Umbilical cord (tissue), 1 donor: ENCODE measurements at regions not wholly inside any gene's neighbourhood (a gene's known extent, or its start where the extent isn't known, plus 50 kb on each side); places are given as distances from the start of the nearest gene placed in this dataset.
A peak's percentile ranks its signal among the peaks of the same experiment; 100 is the strongest.
"Not testable (repeated sequence)": the region's sequence is repeated elsewhere in the genome, so short reads cannot be mapped to it uniquely, and the experiment has no call there.

Source experiments
- DNase-seq: peaks from one replicate; pipeline ENCODE4 v3.0.0-alpha.2; 2015; ENCODE audit warnings: low spot score

DNA sequence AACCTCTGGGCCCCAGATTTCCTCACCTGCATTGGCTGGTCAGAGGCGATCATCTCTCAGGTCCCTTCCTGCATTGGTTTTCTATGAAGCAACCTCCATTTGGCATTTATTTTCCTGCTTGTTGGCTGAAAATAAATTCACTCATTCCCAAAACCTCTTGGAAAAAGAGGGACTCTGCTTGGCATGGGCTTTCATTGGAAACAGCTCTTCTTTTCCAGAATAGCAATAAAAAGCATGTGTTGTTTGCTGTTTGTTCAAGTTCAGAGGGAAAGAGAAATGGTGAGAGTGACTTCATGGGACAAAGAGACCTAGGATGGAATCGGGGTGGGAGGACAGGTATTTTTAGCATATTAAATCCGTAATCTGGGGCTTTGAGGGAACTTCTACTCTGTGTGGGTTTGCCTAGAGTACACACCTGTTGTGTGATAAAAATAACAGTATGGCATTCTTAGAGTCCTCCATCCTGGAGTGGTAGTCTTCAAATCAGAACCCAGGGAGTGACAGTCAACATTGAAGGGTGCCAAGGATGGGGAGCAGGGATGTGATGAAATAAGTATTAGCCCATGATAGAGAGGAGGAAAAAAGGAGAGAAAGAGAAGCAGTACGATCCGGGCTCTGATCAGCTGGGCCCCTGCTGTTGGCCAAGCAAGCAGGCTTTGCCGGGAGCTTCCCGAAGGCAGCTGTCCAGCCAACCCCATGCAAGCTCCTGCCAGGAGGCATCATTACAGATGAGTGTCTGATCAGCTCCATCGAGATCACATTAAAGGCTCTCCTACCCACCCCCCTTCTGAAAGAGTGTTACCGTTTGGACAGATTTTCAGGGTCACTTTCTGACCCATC, 131.9 kb upstream of the NFIA start:
- DNase-seq, result no peak

DNA sequence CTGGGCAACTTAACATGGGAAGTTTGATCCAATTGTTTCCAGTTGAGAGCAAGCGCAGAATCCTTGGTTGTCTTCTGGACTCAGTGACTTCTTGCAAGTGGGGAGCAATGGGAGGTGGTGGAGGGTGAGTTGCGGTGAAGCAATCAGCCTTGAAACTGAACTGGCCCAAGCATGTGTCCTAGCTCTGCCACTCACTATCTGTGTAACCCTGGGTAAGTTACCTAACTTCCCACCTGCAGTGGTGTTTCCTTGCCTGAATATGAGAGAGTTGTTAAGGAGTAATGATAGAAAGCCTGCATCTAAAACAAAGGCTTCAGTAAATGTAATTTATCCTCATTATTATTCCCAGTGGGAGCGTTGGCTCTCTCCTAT, 132.5 kb upstream of the NFIA start:
- no peak for DNase-seq

DNA sequence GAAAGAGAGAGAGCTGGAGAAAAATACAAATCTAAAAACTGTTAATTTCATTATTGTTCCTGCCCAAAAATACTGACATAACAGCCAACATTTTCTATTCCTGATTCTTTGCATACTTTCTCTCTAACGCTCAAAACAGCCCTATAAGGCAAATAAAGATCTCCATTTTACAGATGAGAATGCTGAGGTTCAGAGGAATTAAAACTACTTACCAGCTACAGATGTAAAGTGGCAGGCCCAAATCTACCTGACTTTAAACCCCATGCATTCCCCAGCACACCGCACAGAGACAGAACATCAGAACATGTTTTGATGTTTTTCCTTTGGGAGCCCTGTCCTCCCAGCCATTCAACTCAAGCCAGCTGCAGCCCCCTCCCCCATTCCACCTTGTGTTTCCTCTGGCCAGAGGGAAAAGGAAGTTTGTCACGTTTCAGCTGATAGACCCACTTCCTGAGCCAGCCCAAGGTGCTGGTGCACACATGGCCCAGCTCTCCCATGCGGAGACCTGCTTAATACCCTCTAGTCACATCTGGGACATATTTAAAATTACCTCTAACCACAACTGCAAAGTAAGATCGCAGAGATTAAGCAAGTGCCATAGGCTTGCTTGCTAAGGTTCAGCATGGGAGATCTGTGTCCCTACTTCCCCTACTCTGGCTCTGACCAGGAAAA, 133.1 kb upstream of the NFIA start:
- no peak for DNase-seq

DNA sequence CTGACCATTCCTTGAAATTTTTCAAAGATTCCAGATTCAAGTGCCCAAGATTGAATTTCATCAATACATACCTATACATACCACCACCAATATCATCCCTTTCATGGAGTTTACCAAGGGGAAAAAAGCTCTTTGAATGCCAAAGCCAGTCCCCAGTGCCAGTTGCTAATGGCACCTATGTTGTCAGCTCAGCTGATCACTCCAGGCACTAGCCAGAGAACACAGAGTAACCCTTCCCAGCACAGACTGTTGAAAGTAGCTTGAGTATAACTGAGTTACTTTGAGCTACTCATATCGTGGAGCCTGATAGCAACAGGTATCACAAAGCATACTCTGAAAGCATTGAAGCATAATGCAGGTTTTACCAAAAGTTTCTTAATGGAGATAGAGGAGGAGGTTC, 133.9 kb upstream of the NFIA start:
- DNase-seq, result no peak

DNA sequence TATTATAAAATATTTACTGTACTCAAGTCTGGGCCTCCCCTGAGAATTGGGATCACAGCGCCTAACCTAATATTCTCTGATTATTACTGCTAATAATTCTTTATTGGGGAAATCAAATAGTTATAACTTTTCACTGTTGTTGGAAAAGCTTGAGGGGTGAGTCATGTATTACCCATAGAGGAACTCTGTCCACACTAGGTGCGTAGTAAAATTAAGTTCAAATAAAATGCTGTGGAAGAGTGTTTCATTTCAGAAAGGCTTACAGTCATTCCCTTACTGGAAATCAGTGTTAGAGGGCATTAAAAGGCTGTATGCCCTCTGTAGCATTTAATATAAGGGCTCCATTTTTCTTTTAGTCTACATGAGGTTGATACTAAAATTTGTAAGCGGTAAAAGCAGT, 135.0 kb upstream of the NFIA start:
- DNase-seq, result no peak

DNA sequence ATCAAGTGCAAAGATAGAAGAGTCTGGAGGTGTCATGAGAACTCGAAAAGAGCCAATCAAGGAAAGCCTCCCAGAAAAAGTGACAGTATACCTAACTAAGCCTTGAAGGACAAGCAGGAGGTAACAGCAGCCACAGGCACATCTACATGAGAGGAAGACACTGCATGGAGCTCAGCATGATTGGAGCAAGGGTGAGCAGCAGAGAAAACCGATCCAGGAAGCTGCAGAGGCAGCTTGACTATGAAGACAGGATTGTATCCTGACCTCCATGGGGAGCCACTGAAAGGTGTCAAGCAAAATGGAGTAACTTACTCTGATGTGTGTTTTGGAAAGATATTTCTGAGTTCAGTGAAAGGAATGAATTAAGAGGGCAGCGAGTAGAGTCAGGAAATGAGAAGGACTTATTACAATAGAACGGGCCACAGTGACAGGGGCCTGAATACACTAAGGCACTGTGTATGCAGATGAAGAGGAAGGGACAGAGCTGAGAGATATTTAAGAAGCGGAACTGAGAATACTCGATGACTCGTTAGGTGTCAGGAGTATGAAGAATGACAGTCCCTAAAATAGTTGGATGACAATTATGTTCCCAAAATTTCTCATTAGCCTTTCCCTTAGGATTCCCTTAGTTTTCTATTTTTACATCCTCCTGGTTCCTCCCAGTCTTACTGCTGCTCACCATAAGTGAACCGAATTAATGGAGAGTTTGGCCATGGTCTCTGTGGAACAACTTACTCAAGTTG, 139.3 kb upstream of the NFIA start:
- no peak for DNase-seq

DNA sequence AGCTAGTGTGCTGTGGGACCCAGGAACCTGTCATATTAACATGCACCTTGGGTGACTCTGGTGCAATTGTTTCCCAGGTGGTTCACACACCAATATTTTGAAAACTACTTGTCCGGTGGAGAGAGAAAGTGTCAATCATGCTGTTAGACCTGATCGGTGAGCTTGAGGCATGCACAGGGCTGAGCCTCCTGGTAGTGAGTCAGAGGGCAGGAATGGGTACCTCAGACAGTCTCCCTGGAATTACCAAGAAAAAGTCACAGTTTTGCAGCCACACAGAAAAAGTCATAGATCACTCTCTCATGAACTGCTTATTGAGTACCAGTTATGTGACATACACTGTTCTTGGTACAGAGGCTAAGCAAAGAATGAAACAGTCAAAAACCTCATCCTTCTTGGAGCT, 140.1 kb upstream of the NFIA start:
- DNase-seq, result peak; percentile 34

DNA sequence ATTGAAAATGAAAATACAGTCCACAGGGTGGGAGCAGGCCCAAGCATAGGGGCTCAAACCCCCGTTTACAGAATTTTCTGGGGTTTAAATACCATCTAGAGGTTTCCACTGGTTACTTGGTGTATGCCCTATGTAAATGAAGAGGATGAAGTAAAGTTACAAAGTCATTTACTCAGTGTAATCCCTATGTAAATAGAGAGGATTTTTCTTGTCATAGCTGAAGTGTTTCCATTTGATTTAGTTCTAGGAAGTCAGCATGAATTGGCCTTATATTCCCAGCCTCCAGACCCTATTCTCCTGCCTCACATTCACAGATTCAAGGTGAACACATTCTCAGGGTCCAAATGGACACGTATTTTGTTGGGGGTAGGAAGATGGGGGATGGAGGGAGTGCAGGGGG, 141.7 kb upstream of the NFIA start:
- not testable (repeated sequence) for DNase-seq

DNA sequence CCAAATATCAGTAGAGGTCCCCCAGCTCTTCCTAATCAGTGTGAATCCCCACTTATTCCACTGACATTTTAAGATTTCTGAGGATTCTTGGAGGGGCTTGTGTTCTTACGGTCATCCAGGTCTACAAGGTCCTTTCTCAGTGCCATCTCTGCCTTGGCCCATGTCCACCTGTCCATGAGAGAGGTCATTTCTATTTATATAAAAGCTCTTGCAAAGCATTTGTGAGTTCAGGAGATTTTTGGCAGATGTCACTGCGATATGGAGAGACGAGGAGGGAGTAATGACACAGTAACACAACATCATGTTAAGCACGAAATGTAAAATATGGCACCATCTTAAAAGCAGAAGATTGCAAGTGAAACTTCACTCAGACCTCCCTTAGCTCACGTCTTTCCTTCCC, 144.6 kb upstream of the NFIA start:
- no peak for DNase-seq

DNA sequence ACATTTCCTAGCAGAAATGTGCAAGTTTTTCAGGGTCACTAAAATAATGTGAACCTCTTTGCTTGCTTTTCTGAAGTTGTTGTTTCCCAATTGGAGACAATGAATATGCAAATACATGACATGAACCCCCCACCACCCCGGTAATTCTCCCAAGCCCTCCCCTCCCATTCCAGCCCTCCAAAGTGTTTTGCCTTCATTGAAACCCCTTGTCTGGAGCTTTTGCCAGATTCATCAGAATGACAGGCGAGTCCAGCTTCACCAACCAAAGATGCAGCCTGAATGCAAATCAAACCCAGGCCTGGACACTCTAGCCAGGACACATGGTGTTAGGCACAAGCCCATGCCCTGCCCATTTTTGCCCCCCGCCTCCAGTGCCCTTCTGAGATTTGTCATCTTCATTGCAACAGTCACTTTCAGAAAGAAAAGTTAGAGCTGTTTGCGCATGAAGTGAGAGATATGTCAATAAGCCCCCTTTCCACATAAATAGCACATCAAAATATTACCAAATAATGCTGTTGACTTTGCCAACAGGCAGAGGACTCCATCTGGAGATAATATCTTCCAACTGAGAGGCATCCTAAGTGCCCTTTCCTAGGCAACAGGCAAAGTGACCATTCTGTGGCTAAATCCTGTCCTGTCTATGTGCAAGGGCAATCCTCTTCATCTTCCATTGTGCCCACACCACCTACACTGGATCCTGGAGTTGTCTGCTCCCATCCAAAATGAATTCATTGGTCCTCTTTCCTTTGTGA, 145.6 kb upstream of the NFIA start:
- no peak for DNase-seq

DNA sequence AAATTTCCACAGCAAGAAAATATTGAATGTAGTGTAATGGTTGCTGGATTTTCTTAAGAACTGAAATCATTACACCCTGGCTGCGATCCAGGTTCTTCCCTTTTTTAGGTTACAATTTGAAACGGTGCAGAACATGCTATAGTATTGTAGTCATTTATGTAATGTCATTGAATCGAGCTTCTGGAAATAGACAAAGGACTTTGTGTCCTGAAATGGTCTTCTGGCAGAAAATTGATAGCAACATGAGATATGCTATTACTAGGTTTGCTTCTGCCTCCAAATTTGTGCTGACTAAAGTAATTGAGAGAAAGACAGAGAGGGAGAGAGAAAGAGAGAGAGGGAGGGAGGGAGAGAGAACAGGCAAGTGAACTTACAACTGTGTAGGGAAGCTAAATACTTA, 146.2 kb upstream of the NFIA start:
- peak; percentile 22 for DNase-seq

DNA sequence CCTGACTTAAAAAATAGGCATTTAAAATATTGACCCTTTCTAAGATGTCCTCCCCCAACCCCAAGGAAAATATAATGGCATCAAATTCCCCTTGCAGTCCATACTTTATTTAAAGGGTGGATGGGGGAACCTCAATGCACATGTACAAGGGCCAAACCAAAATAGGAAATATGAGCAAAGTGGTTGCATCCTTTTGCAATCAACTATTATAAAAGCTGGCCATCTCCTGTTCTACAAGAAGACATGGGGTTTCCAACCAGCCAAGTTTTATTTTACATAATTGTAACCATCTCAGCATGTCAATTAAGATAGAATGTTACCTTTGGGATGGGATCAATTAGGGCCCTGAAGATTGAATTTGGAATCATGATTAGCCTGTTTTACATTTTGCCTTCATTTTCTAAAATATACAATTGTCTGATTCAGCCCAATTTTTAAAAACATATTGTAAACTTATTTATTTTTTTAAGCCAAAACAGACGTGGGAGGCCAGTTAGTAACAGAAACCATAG, 146.7 kb upstream of the NFIA start:
- DNase-seq, result no peak

DNA sequence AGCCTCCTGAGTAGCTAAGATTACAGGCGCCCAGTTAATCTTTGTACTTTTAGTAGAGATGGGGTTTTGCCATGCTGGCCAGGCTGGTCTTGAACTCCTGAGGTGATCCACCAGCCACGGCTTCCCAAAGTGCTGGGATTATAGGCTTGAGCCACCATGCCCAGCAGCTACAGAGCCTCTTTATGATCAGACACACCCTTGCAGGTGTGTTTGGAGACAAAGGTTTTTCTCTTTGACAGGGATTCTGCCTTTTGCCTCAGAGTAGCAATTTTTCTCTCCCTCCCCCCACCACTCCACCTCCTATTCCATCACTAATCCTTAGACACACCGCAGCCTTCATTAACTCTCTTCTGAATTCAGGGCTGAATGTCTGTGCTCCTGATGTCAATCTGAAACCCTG, 152.2 kb upstream of the NFIA start:
- no peak for DNase-seq

DNA sequence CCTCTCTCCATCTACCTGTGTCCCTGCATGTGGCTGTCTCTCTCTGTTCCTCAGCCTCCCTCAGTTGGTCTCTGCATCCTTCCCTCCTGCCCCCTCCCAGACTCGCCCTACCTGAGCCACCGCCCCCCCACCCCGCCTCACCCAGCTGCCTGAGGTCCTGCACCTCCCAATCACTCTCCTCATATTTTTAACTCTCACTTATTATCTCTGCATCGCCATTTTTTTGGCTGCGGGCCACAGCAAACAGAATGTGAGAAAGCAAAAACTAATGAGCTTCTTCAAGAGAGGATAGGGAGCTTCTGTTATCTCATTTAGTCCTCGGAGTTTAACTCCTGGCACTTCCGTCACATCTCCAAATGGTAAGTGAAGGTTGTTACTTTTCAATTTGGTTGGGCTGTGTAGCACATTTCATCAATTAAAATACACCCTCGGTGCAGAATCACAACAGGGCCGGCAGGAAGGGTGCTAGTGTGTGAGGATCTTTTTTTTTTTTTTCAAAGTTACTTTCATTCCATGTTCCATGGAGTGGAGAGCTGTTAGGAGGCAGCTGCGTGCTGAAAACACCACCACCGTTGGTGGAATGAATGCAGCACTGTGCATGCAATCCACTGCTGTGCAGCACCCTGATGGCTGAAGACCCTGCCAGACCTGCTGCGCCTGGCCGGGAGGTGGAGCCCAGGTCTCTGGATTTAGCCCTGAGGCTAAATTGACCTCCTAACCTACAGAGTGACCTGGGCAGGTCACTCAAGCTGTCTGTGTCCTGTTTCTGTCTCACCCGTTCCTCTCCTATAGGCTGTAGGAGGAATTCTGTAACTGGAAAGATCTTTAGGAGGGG, 157.2 kb upstream of the NFIA start:
- no peak for DNase-seq

DNA sequence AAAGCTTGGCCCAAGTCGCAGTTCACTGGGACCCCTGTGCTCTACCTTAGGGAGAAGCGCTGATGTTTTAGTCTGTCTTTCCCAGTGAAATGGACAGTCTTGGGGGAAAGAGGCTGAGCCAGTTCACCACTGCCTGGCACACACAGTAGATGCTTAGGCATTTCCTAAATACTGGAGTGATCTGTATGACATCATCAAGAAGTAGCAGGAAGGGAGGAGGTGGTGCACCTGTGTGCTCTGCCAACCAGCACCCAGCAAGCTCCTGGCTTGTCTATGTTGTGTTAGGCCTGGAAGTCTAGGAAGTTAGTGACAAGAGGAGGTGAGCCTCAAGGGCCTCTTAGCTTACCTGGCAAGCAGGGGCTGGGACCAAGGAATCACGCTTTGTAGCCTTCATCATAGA, 158.2 kb upstream of the NFIA start:
- no peak for DNase-seq

DNA sequence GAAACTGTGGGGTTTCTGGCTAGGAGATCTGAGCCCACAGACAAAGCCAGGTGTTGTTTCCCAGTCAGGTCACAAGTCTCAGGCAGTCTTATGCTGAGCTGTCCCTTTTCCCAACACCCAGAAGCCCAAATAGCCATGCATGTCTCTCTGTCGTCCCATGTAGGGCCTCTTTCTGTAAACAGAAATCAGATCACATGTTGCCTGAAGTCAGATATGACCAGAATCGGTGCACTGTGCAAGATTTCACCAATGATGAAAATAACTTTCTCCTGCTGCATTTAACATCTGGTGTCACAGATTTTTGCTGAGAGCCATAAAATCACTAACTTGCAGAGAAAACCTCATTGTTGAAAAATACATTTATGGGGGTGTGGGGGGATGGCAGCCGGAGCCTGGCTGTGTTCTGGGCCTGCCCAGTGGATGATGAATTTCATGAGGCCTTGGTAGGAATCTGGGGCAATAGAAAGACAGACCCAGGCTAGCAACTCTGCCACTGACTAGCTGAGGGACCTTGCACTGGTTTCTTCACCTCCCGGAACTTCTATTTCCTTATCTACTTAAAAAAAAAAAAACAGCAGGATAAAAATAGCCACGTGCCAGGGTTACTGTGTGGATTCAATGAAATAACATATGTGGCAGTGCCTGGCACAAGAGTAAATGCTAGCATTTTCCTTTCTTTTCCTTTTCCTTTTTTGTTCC, 158.8 kb upstream of the NFIA start:
- DNase-seq, result no peak

DNA sequence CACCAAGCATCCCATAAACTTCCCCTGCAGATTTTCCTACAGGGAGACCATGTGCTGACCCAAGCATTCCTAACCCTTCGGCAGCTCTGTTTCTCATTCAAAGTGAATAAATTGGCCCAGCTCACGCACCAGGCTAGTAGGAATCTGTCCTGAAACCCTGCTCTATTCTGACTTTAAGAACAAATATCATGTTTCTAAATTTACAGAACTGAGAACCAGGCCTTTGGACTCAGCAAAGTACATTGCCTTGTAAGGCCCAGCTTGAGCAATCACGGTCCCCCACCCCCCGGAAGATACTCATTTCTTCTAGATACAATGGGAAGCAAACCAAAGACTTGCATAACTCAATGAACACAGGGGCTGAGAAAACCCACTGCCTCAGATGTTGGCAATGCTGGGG, 160.1 kb upstream of the NFIA start:
- DNase-seq, result peak; percentile 28

DNA sequence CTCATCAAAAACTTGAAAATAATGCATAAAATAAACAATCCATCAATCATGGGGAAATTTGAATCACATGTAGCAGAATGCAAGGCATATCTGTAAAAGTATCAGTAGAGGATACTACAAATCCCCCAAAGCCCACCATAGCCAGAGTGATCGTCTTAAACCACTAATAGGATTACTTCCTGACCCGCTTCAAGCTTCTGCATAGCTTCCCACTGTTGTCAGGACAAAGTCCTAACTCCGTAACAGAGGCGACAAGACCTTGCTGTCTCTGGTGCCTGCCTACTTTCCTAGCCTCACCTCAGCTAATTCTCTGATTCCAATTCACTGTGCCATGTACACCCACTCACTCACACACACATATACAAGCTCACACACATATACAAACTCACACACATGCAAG, 161.2 kb upstream of the NFIA start:
- DNase-seq, result no peak

DNA sequence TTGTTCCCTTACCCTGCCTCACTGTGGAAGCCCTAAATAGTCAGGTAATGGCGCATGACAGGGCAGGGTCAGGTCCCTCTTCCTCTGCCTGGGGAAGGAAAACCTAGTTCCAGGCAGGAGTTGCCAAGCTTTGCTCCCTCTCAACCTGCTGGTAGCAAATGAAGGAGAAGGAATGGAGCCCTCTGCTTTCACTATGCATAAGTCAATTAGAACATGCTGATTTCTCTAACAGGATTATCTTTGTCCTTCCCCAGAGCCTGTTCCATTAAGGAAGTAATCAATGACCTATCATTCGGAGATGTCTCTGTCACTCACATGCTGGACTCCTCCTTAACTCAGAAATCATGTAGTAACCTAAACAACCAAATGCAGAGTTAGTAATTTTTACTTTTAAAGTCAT, 161.8 kb upstream of the NFIA start:
- DNase-seq, result no peak

DNA sequence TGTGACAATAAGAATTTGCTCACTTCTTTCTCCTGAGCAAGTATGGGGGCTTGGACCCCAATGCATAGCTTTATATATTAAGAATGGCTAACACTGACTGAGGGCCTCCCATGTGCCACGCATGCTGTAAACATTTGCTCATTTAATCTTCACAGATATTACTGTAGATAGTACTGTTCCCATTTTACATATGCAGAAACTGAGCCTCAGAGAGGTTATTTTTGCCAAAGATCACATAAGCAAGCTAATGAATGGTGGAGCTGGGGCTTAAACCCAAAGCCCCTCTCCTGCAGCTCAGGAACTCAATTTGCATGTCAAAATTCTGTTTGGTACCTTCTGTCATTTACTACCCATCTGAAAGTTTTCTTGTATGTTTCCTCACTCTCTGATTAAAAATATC, 163.5 kb upstream of the NFIA start:
- DNase-seq, result no peak
